ENCODE measurements at regions not wholly inside any gene's neighbourhood (a gene's known extent, or its start where the extent isn't known, plus 50 kb on each side); places are given as distances from the start of the nearest gene placed in this dataset.

DNA sequence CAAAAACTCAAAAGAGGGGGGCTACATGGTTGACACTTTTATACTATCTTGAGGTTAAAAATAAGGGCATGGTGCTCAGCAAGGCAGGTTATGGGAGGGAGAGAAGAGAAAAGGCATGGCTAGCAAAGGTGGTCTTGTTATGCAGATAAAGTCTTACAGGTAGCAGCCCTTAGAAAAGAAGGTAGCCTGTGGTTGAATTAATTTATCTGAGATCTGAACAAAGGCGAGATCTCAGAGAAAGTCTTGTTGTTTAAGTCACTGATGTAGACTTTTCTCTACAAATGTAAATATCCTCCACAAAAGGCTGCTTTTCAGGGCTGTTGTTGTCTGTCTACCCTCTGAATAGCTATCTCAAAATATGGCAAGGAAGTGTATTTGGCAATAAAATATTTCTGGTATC is 1250.4 kb downstream of the PCDH18 start:
- TF ChIP-seq, protein P1, sequence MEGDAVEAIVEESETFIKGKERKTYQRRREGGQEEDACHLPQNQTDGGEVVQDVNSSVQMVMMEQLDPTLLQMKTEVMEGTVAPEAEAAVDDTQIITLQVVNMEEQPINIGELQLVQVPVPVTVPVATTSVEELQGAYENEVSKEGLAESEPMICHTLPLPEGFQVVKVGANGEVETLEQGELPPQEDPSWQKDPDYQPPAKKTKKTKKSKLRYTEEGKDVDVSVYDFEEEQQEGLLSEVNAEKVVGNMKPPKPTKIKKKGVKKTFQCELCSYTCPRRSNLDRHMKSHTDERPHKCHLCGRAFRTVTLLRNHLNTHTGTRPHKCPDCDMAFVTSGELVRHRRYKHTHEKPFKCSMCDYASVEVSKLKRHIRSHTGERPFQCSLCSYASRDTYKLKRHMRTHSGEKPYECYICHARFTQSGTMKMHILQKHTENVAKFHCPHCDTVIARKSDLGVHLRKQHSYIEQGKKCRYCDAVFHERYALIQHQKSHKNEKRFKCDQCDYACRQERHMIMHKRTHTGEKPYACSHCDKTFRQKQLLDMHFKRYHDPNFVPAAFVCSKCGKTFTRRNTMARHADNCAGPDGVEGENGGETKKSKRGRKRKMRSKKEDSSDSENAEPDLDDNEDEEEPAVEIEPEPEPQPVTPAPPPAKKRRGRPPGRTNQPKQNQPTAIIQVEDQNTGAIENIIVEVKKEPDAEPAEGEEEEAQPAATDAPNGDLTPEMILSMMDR (conservative IDR thresholded peaks at IDR 0.05; ENCODE audit: low read depth, low read length): no peak
- TF ChIP-seq EZH2 (IDR thresholded peaks at IDR 0.05; ENCODE audit: borderline replicate concordance, low read depth, low read length, poor library complexity, severe bottlenecking): no peak

Measured in A673 (cell line).